GM21360 (cell line): ENCODE measurements at regions not wholly inside any gene's neighbourhood (a gene's known extent, or its start where the extent isn't known, plus 50 kb on each side); places are given as distances from the start of the nearest gene placed in this dataset.
"Not testable (repeated sequence)": the region's sequence is repeated elsewhere in the genome, so short reads cannot be mapped to it uniquely, and the experiment has no call there.

Experiments used
- ATAC-seq: cut with Tn5 transposase; IDR thresholded peaks from one replicate; pipeline ENCODE4 v1.9.1; 2021; ENCODE audit warnings: mild to moderate bottlenecking, moderate library complexity; ENCODE audit not compliant: unreplicated experiment

DNA sequence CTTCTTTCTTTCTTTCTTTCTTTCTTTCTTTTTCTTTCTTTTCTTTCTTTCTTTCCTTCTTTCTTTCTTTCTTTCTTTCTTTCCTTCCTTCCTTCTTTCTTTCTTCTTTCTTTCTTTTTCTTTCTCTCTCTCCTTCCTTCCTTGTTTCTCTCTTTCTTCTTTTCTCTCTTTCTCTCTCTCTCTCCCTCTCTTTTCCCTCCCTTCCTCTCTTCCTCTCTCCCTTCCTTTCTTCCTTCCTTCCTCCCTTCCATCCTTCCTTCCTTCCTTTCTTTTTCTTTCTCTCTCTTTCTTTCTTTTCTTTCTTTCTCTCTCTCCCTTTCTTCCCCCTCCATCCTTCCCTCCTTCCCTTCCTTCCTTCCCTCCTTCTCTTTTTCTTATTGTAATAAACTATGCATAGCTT is 105.5 kb downstream of the ZBTB18 start:
- not testable (repeated sequence) for ATAC-seq

DNA sequence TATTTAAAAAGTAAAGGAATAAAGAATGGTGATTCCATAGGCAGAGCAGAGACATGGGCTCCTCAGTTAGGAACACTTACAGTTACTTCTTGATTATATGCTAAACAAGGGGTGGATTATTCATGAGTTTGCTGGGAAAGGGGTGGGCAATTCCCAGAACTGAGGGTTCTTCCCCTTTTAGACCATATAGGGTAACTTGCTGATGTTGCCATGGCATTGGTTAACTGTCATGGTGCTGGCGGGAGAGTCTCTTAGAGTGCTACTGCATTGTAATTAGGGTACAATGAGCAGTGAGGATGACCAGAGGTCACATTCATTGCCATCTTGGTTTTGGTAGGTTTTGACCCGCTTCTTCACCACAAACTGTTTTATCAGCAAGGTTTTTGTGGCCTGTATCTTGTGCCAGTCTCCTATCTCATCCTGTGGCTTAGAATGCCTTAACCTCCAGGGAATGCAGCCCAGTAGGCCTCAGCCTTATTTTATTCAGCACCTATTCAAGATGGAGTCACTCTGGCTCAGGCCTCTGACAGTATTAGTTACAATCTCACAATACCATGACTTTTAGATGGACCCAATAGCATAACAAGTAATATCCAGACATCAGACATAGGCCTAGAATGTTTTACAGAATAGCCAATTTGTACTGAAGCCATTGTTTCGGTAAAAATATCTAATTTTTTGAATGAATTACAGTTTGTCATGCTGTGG is 106.8 kb downstream of the ZBTB18 start:
- no peak for ATAC-seq

DNA sequence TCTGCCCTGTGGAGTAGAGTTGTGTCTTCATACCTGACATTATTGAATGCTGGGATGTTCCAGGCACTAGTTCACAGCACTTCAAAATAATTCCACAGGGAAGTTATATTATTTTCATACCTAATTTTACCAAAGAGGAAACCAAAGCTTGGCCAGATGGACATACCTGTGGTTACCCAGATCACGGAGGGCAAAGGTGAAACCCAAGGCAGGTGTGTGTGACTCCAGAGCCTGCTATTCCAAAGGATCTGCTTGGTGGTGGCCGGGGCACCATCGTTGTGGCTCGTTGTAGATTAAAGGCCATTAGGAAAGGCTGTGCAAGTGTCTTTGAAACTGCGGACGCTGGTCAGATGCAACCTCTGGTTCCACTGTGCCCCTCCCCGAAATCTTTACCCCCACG is 108.6 kb downstream of the ZBTB18 start:
- ATAC-seq = no peak

DNA sequence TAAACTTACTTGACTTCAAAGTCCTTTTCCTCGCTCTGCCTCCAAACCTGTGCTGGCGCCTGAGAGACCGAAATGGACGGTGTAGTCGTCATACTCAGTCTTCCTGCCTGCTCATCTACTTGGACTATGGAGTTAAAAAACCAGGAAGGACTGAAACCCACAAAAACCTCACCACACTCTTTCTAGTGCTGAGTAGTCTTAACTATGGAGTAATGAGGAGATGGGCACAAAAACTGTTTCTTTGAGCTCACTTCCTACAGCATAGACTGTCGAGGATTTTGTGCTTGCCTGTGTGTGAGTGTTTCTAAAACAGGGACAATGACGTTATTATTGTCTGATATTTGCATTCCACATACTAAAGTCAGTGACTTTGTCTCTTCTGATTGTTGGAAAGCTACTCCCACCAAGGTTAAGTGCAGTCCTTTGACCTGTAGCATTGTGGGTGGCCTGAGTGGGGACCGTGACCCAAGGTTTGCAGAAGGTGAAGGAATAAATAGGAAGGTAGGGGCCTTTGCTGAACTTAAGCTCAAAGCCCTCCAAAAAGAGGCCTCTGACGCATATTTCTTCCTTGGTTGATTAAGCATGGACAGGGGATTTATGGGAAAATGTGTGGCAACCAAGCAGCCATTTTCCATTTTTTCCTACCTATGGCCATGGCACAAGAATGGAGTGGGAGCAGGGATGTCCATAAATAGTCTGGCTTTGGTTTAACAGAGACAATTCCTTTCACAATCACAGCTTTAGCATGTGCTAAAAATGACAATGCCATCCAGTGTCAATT is 109.6 kb downstream of the ZBTB18 start:
- ATAC-seq = no peak

DNA sequence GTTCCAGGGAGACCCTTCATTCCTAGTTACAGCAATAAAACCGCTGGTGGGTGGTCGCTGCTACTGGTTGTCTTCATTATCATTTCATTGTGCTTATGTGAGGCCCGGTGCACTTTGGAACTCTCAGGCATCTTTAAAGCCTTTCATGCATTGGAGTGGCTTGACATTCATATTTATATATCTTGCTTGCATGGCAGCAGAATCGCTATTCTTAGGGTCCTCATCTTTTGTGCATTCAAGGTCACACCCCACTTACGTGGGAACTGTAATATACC is 110.1 kb downstream of the ZBTB18 start:
- ATAC-seq = no peak

DNA sequence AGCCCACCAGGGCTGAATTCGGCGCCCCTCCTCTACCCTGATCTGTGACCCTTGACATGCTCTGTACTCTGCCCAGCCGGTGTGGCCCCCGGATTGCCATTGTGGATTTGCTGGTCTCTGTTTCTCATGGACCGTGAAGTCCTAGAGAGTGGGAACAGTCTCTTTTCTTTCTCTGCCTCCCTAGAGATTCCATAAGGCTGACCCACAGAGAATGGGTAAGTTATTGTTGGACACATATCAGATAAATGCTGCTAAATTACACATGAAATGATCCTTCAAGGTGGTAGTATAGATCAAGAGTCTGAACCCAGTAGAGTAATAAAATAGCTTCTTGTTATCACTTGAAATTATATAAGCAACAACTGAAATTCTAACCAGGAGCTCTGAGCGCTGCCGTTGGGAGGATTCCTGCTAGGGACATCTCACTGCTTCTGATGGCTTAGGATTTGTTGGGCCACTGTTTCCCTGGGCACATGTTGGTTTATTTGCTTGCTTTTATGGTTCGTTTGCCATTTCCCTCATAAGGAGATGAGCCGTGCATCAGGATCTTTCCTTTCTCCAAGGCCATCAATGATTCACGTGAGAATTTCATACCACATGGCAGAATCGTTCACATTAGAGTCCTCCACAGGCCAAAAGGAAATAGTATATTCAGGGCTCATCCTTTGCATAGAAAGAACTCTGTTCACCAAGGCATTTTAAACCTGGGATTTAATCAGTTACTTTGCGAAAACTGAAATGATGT is 111.9 kb downstream of the ZBTB18 start:
- ATAC-seq = no peak

DNA sequence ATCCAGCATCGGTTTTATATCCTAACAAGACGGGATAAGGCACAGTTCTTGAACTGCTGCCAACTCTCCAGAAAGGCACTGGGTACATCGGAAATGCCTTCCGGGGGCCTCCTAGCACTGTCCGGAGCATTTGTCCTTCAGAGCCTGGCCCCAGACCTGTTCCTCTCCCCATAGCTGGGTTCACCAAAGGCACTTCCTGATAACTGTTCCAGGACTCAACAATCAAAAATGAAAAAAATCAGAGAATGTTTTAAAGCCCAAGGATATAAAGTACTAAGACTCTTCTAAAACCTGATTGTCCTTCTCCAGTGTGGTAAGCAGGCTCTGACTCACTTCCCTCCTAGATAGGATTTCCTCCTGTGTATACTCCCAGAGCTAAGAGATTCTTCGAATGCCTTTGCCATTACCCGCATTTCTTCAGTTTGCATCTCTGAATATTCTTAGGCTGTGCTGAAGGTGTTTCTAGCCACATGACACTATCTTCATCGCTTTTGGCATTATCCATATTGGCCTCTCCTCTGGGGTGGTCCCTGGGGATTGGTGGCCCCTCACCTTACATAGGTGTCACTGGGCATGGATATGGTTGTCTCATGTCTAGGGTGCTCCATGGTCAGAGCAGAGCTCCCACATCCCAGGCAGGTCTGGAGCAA is 112.9 kb downstream of the ZBTB18 start:
- no peak for ATAC-seq

DNA sequence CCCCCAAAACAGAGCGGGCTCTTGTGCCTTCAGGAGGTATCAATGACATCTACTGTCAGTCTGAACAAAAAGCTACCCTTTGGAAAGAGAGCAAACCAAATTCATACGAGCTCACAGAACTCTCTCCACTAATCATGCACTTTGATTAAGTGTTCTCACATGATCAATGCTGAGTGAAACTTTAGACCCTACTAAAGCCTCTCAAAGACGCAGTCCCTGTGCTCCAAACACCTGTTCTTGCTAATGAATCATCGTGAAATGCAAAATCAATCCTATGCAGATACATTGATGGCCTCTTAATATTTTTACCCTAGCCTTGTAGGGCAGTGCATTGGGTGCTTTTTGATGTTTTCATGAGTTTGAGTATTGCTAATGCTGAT is 113.4 kb downstream of the ZBTB18 start:
- no peak for ATAC-seq

DNA sequence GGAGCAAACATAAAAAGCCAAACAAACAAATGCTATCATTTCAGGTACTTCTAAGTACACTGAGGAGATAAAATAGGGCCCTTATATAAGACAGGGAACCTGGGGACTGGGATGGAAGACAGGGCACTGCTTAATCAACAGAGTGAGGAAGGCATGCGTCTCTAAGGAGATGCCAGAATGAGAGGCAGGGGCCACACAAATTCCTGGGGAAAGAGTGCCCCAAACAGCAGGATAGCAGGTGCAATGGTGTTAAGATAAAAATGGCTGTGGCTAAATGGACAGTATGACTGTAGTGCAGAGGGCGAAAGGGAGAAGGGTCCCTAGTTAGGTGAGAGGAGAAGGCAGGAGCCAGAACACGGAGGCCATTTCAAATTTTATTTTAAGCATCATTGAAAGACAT is 113.9 kb downstream of the ZBTB18 start:
- no peak for ATAC-seq

DNA sequence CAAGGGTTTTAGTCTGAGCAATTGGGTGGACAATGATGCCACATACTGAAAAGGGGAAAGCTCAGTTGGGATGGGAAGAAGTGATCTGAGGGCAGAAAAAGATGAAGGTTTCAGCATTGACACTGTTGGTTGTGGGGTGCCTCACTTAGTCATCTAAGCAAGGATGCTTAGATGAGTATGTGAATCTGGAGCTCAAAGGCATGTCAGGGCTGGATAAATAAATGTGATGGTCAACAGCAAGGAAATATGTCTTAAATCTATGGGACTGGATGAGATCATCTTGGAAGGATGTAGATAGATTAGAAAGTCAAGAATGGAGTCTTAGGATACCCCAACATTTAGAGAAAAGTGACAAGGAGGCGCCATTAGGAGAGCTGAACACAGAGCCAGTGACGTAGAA is 114.6 kb downstream of the ZBTB18 start:
- ATAC-seq = no peak

DNA sequence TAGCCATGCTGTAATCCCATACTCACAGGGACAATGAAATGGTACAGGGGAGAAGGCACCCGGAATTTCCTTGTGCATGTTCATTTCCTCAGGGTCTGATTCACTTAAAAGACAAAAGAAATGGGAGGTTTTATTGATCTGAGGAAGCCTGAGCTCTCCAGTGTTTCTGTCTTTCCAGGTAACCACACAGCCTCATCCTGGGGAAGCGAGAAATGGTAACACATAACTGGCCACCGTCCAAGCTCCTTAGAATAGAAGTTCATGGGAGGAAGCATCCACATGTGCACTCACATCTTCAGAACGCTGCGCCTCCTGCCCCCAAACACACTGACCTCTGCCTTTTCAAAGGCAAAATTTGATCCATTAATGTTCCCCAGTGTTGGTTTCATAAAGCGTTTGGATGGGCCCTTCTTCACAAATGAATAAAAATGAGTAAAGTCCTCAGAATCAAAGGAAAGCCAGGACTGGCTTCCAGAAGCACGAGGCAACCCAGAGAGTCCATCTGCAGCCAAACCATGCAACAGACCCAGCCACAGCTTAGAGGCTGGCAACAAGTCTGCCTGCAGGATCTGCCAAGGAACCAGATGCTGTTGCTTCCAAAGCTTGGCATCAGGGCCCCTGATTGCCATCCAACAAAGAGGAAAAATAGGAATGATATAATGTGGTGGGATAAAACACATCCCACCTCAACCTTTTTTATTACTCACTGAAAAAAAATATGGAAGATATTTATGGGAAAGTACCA is 120.3 kb downstream of the ZBTB18 start:
- ATAC-seq = no peak

DNA sequence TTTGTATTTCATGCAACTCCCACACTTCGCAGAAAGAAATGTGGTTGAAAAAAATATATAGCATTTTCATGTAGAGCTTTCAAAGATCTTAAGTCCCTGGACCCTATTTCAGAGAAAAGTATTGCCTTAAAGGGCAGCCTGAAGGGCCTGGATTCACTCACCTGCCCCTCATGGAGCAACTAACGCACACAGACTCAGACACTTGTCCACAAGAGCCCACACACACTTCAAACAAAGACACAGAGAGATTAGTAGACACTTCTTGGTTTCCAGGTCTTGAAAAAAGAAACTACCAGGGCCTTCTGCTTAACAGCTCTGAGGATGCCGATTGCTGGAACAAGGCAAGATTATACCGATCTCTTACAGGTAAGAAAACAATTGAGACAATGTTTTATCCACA is 122.2 kb downstream of the ZBTB18 start:
- no peak for ATAC-seq

DNA sequence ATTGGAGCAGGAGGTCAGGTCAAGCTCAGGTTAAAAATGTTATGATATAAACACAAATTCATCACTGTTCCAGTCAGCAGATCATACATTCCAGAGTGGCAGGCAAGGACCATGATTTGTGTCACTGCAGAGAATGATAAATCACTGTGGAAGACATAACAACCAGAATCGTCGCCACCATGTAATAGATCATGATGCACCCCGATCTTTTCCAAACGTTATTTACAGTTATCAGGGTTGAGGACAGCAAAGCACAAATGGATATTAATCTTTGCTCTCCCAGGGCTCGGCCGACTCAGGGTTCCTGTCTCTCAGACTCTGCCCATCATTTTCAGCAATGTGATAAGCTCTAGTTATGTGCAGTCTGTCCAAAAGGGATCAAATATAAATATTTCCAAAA is 122.7 kb downstream of the ZBTB18 start:
- no peak for ATAC-seq

DNA sequence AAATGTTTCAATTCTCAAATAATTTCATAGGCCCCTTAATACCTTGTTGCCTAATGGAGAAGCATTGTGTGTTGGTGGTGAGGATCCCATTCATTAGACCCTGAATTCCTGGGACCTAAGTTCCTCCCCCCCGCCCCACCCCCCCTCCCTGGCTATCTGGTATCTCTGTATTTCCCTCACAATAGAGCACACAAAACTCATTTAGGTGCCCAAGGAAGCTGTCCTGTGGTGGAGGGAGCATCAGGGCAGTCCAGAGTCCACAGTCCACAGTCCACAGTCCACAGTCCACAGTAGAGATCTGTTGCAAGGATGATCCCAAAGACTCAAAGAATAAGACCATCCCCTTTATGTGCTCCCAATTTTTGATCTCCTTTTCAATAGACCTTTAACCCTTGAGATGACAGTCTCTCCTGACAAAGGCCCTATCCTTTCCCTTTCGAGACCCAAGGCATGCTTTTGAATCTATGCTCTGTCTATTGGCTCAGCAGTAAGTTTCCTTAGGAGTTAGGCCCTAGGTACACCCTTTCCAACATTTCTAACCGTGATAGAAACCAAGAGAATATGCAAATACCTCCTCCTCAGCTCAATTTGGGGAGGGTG is 123.9 kb downstream of the ZBTB18 start:
- ATAC-seq = no peak

DNA sequence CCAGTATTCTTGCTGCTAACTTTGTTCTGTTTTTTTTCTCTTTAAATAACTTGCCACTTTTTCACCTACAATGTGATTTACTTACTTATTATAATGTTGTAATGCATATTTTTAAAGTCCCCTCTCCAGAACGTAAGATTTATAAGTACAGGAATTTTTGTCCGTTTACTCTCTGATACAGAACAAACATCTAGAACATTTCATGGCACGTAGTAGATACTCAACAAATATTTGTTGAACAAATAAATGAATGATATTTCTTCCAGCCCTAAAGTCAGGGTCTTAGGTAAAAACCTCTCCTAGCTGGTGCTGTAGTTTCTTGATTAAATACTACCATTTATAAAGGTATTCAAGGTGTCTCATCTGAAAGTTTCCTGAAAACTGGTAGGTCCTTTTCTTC is 125.1 kb downstream of the ZBTB18 start:
- no peak for ATAC-seq

DNA sequence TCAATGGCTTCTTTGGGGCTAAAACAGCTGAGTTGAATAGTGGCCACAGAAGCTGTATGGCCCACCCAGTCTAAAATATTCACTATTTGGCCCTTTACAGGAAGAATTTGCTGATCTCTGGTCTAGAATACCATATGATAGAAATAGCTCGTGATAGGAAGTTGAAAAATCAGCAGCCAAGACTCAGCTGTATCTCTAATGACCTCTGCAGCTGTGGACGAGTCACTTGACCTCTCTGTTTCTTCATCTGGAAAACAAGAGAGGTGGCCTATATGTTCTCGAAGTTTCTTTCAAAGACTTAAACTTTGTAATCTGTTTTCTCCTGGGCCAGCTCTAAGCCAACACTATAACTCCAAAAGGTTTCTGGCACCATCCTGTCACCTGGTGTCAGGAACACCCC is 129.2 kb downstream of the ZBTB18 start:
- ATAC-seq = no peak

DNA sequence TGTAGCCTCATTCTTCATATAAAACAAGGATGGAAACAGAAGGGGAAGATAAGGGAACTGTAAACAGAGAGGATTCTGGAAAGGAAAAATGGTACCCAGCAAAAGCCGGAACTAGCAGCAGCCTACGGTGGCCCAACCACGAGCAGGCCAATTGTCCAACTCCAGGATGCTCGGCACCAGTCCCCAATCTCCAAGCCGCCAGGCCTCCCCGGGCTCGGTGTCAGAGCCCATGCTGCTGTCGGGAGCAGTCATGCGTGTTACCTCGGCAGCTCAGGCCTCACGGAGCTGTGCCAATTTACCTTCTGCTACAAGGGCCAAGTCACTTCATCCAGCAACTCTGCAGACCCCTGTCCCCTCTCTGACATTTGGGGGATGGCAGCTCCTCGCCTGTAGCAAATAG is 130.8 kb downstream of the ZBTB18 start:
- no peak for ATAC-seq

DNA sequence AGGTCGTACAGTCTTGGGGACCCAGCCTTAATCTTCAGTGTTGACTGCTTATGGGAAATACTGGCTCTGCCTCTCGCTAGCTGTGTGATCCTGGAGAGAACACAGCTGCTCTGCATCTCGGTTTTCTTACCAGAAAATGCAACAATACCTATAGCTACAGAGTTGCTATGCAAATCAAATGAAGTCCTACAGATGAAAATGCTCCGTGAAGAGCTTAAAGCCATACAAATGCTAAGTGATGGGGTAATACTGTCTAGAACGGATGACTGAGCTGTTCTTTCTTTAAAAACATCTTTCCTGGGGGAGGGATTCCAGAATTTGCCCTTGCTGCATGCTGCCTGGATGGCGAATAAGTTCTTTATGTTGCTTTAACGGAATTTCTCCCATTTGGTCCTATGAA is 132.0 kb downstream of the ZBTB18 start:
- no peak for ATAC-seq

DNA sequence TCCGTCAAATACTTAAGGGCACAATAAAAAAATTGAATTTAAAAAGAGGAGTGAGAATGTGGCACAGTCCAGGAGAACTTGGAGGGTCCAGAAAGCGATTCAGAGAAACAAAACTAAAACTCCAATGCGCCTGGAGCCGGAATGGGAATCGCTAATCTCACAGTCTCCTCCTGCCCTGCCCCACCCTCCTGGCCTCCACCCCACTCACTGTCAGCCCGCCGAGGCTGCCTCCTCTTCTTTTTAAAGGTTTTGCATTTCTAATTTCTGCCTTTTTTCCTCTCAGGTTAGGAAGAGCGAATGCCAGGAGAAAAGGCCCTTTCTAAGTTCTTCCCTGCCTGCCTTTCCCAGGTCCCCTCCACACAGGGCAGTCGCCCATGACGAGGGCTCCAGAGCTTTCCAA is 135.3 kb downstream of the ZBTB18 start:
- ATAC-seq = no peak

DNA sequence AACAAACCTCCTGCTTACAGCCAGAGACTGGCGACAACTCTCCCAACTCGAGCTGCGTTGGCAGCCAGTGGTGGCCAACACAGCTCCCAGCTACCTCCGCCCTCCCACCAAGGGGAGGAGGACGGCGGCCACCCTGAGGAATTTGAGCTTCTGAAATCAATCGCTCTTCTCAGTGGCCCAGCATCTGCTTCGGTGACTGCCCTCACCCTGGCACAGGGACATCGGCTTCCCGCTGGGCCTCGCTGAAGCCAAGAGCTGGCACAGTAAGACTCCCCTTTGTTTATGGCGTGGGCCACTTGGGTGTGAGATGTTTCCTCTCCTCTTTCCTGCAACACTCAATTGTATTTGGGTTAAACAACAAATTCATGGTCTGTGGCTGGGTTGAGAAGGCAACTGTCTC is 136.2 kb downstream of the ZBTB18 start:
- no peak for ATAC-seq

DNA sequence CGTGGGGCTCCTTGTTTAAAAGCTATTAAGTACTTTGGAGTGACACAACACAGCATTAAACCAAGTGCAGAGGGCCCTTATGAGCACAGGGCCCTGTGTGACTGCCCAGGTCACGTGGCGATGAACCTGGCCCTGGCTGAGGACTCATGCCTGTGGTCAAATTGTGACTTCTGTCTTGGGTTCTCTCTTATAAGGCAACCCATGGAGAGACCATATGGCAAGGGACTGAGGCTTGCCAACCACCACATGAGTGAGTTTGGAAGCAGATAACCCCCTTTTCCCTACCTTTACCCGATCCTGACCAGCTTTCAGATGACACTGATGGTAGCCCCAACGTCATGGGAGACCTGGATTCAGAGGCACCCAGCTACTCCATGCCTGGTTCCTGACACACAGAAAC is 140.5 kb downstream of the ZBTB18 start:
- no peak for ATAC-seq
